Mesothelial cell of epicardium (in vitro differentiated cells): ENCODE measurements at regions not wholly inside any gene's neighbourhood (a gene's known extent, or its start where the extent isn't known, plus 50 kb on each side); places are given as distances from the start of the nearest gene placed in this dataset.

ENCODE experiments used
- DNase-seq, 2 experiments: peaks; one replicate each; pipeline ENCODE4 v3.0.0; 2021; ENCODE audit warnings: low spot score in 2 of 2; ENCODE audit not compliant: unreplicated experiment in 2 of 2
- H3K27ac Mint-ChIP-seq: 2 replicates; pipeline ENCODE4 v1.8.0; 2021; ENCODE audit warnings: mixed read lengths
- H3K27me3 Mint-ChIP-seq: 2 replicates; pipeline ENCODE4 v1.8.0; 2021; ENCODE audit warnings: low read depth, mixed read lengths
- H3K36me3 Mint-ChIP-seq: 2 replicates; pipeline ENCODE4 v1.8.0; 2021; ENCODE audit warnings: mixed read lengths
- H3K4me1 Mint-ChIP-seq: 2 replicates; pipeline ENCODE4 v1.8.0; 2021; ENCODE audit warnings: mixed read lengths
- H3K4me3 Mint-ChIP-seq: 2 replicates; pipeline ENCODE4 v1.8.0; 2021; ENCODE audit warnings: mild to moderate bottlenecking, moderate library complexity, mixed read lengths
- H3K9me3 Mint-ChIP-seq: 2 replicates; pipeline ENCODE4 v1.8.0; 2021; ENCODE audit warnings: mixed read lengths
- CTCF ChIP-seq: fragments of 200-600 bp; sonication (generic); IDR thresholded peaks from one replicate; pipeline ENCODE4 v1.5.0; 2021; ENCODE audit warnings: antibody characterized with exemption; ENCODE audit not compliant: unreplicated experiment

- Mint-ChIP-seq H3K4me1 (no peaks in the 10 kb centered on the region), H3K36me3 (no peaks in the 10 kb centered on the region), H3K27me3 (peaks cover 5% of the 10 kb centered on the region), H3K27ac (no peak overlapping the region), H3K9me3 (peaks cover 4% of the 10 kb centered on the region), H3K4me3 (no peak overlapping the region)
- no peak for DNase-seq
- TF ChIP-seq CTCF, result no peak
These were observed 104.2 kb upstream of the IPO5 start for GRCh38 chr13:97849305-97849704.

- Mint-ChIP-seq H3K36me3 (no peaks in the 10 kb centered on the region), H3K4me1 (peaks cover 7% of the 10 kb centered on the region), H3K27ac (no peak overlapping the region), H3K9me3 (peaks cover 4% of the 10 kb centered on the region), H3K4me3 (no peak overlapping the region), H3K27me3 (peaks cover 4% of the 10 kb centered on the region)
- no peak for TF ChIP-seq CTCF
- DNase-seq, result no peak
These were observed 102.2 kb upstream of the IPO5 start for GRCh38 chr13:97851269-97851668.

GRCh38 chr13:97852181-97852874, 101.1 kb upstream of the IPO5 start:
- no peak for TF ChIP-seq CTCF
- peaks cover 4% of the 10 kb centered on the region for H3K27me3 Mint-ChIP-seq
- H3K4me1 Mint-ChIP-seq, result peaks cover 7% of the 10 kb centered on the region
- no peak for DNase-seq
- H3K27ac Mint-ChIP-seq, result no peak overlapping the region
- H3K9me3 Mint-ChIP-seq, result peaks cover 4% of the 10 kb centered on the region
- H3K4me3 Mint-ChIP-seq, result no peak overlapping the region
- H3K36me3 Mint-ChIP-seq, result no peaks in the 10 kb centered on the region

- Mint-ChIP-seq H3K27ac (no peak overlapping the region), H3K36me3 (no peaks in the 10 kb centered on the region), H3K4me1 (peaks cover 7% of the 10 kb centered on the region), H3K9me3 (peaks cover 4% of the 10 kb centered on the region), H3K4me3 (no peak overlapping the region), H3K27me3 (peaks cover 4% of the 10 kb centered on the region)
- no peak for TF ChIP-seq CTCF
- no peak for DNase-seq
These were observed 99.9 kb upstream of the IPO5 start for GRCh38 chr13:97853550-97853949.

GRCh38 chr13:97855570-97856303, 97.7 kb upstream of the IPO5 start:
- Mint-ChIP-seq H3K36me3 (no peaks in the 10 kb centered on the region), H3K4me3 (no peak overlapping the region), H3K27ac (no peak overlapping the region), H3K4me1 (peaks cover 7% of the 10 kb centered on the region), H3K27me3 (peaks cover 3% of the 10 kb centered on the region), H3K9me3 (peaks cover 9% of the 10 kb centered on the region)
- peak; percentile 87 for TF ChIP-seq CTCF
- no peak for DNase-seq
